Loucy (cell line): ENCODE measurements at regions not wholly inside any gene's neighbourhood (a gene's known extent, or its start where the extent isn't known, plus 50 kb on each side); places are given as distances from the start of the nearest gene placed in this dataset.

Experiments used
- EZH2phosphoT487 ChIP-seq: fragments of 200-600 bp; IDR thresholded peaks from 2 replicates; pipeline ENCODE4 v1.6.1; 2018; ENCODE audit warnings: antibody characterized with exemption, mild to moderate bottlenecking, moderate library complexity, borderline replicate concordance
- TF ChIP-seq, protein P1 (sequence below): fragments of 200-600 bp; sonication (generic); conservative IDR thresholded peaks from 2 replicates; pipeline ENCODE4 v1.5.1; 2014; ENCODE audit warnings: mild to moderate bottlenecking, antibody characterized with exemption, low read length

- TF ChIP-seq, protein P1, sequence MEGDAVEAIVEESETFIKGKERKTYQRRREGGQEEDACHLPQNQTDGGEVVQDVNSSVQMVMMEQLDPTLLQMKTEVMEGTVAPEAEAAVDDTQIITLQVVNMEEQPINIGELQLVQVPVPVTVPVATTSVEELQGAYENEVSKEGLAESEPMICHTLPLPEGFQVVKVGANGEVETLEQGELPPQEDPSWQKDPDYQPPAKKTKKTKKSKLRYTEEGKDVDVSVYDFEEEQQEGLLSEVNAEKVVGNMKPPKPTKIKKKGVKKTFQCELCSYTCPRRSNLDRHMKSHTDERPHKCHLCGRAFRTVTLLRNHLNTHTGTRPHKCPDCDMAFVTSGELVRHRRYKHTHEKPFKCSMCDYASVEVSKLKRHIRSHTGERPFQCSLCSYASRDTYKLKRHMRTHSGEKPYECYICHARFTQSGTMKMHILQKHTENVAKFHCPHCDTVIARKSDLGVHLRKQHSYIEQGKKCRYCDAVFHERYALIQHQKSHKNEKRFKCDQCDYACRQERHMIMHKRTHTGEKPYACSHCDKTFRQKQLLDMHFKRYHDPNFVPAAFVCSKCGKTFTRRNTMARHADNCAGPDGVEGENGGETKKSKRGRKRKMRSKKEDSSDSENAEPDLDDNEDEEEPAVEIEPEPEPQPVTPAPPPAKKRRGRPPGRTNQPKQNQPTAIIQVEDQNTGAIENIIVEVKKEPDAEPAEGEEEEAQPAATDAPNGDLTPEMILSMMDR: no peak
- no peak for TF ChIP-seq EZH2phosphoT487
These were observed 81.5 kb upstream of the KCNJ15 start for GRCh38 chr21:38175306-38175705.
